HCT116 (cell line): ENCODE measurements at regions not wholly inside any gene's neighbourhood (a gene's known extent, or its start where the extent isn't known, plus 50 kb on each side); places are given as distances from the start of the nearest gene placed in this dataset.

Source experiments
- ATAC-seq: fragments of 200-7000 bp; cut with Tn5 transposase; 2 replicates; pipeline ENCODE4 v1.9.1; 2020; ENCODE audit warnings: mild to moderate bottlenecking, moderate library complexity
- BruUV-seq: library from RNA; stranded (reverse); fragments of 400-500 nt; replicated peaks from 2 replicates; lab custom pipeline; 2021; lab: Mats Ljungman, UMichigan
- CTCF ChIA-PET: fragments of 300-600 bp; sonication (Branson Sonifier 250); formaldehyde crosslinking; loops from one replicate; lab custom pipeline; 2021; ENCODE audit warnings: antibody characterized with exemption; lab: Charles Lee
- POLR2A ChIA-PET: fragments of 300-600, 350-600 bp; sonication (Branson Sonifier 250); formaldehyde crosslinking; loops from one replicate; lab custom pipeline; 2021; ENCODE audit warnings: antibody characterized with exemption; lab: Charles Lee
- RAD21 ChIA-PET, 2 experiments: fragments of 300-600 bp; sonication (Branson Sonifier 250); formaldehyde crosslinking; loops; one replicate each; lab custom pipeline; 2023; ENCODE audit warnings: low total read pairs in 2 of 2; ENCODE audit not compliant: uncharacterized antibody in 2 of 2, unreplicated experiment in 2 of 2, low non-redundant PET in 1 of 2; lab: Charles Lee
- DNase-seq: peaks from one replicate; pipeline ENCODE4 v3.0.0-alpha.2; 2010; ENCODE audit warnings: low read depth, low spot score
- H2AFZ ChIP-seq: fragments of 200-600 bp; shearing (Covaris generic), sonication (generic); 2 replicates; pipeline ENCODE4 v1.6.1; 2017; ENCODE audit warnings: low read depth, mixed run types, mixed read lengths, antibody characterized with exemption, low read length; ENCODE audit not compliant: poor library complexity, severe bottlenecking
- H3K27ac ChIP-seq: 2 replicates; pipeline ENCODE4 v1.5.1; 2012; ENCODE audit warnings: low read depth, low read length
- H3K27me3 ChIP-seq: fragments of 200-600 bp; sonication (generic); 2 replicates; pipeline ENCODE4 v1.6.1; 2016; ENCODE audit warnings: mixed run types, low read length, mixed read lengths; ENCODE audit not compliant: insufficient read depth
- H3K36me3 ChIP-seq, 2 experiments: fragments of 200-500 bp in 1 of 2; fragments of 200-600 bp in 1 of 2; sonication (Bioruptor generic) in 1 of 2; sonication (generic) in 1 of 2; 2 replicates each; pipeline versions ENCODE4 v1.5.1 to v1.6.1; 2014 to 2016; ENCODE audit warnings: low read length in 2 of 2, inconsistent platforms in 1 of 2, mixed read lengths in 1 of 2, mixed run types in 1 of 2; ENCODE audit not compliant: insufficient read depth in 2 of 2, control insufficient read depth in 1 of 2
- H3K4me1 ChIP-seq, 2 experiments: fragments of 200-600 bp in 1 of 2; sonication (generic) in 1 of 2; 2 replicates each; pipeline versions ENCODE4 v1.5.1 to v1.6.1; 2012 to 2017; ENCODE audit warnings: low read length in 2 of 2, inconsistent platforms in 1 of 2, mild to moderate bottlenecking in 1 of 2, mixed read lengths in 1 of 2, mixed run types in 1 of 2, moderate library complexity in 1 of 2; ENCODE audit not compliant: insufficient read depth in 2 of 2, control insufficient read depth in 1 of 2
- H3K4me2 ChIP-seq: fragments of 200-600 bp; sonication (generic); 2 replicates; pipeline ENCODE4 v1.6.1; 2017; ENCODE audit warnings: mixed run types, low read length, mixed read lengths
- H3K4me3 ChIP-seq, 2 experiments: fragments of 200-600 bp in 1 of 2; sonication (generic) in 1 of 2; replicated peaks in 1 of 2; 2 replicates each; pipeline ENCODE4 v1.5.1; 2011 to 2016; ENCODE audit warnings: low read length in 2 of 2, control low read depth in 1 of 2, low read depth in 1 of 2, mild to moderate bottlenecking in 1 of 2, mixed read lengths in 1 of 2, mixed run types in 1 of 2
- H3K79me2 ChIP-seq: fragments of 200-600 bp; sonication (generic); 2 replicates; pipeline ENCODE4 v1.6.1; 2017; ENCODE audit warnings: mild to moderate bottlenecking, mixed run types, low read length, moderate library complexity, mixed read lengths; ENCODE audit not compliant: insufficient read depth
- H3K9ac ChIP-seq: fragments of 200-600 bp; sonication (generic); 2 replicates; pipeline ENCODE4 v1.6.1; 2016; ENCODE audit warnings: low read length, mixed read lengths
- H3K9me2 ChIP-seq: fragments of 200-600 bp; sonication (generic), shearing (Covaris generic); 2 replicates; pipeline ENCODE4 v1.6.1; 2017; ENCODE audit warnings: mixed run types, mild to moderate bottlenecking, moderate library complexity; ENCODE audit not compliant: insufficient read depth
- H3K9me3 ChIP-seq, 2 experiments: fragments of 200-500 bp in 1 of 2; fragments of 200-600 bp in 1 of 2; sonication (Bioruptor generic) in 1 of 2; sonication (generic) in 1 of 2; 2 replicates each; pipeline ENCODE4 v1.6.1; 2014 to 2017; ENCODE audit warnings: low read length in 2 of 2, mixed read lengths in 2 of 2, inconsistent platforms in 1 of 2, low read depth in 1 of 2, mild to moderate bottlenecking in 1 of 2, mixed run types in 1 of 2, moderate library complexity in 1 of 2; ENCODE audit not compliant: control insufficient read depth in 1 of 2, insufficient read depth in 1 of 2
- H4K20me1 ChIP-seq: fragments of 200-600 bp; sonication (generic), shearing (Covaris generic); 2 replicates; pipeline ENCODE4 v1.6.1; 2017; ENCODE audit warnings: mixed run types, mild to moderate bottlenecking, moderate library complexity; ENCODE audit not compliant: insufficient read depth
- ELF1 ChIP-seq: IDR thresholded peaks from 2 replicates; pipeline ENCODE4 v1.6.1; 2012; ENCODE audit warnings: low read depth, borderline replicate concordance
- EZH2 ChIP-seq: fragments of 200-600 bp; sonication (generic); IDR thresholded peaks from 2 replicates; pipeline ENCODE4 v1.6.1; 2017; ENCODE audit warnings: antibody characterized with exemption, mixed run types
- FOSL1 ChIP-seq: IDR thresholded peaks from 2 replicates; pipeline ENCODE4 v1.6.1; 2012; ENCODE audit warnings: low read depth
- POLR2A ChIP-seq: IDR thresholded peaks from 2 replicates; pipeline ENCODE4 v1.7.0; 2011; ENCODE audit warnings: borderline replicate concordance; ENCODE audit not compliant: insufficient read depth, insufficient read length; ENCODE audit errors: extremely low read depth
- POLR2AphosphoS5 ChIP-seq: IDR thresholded peaks from 2 replicates; pipeline ENCODE4 v1.6.1; 2011; ENCODE audit warnings: mild to moderate bottlenecking, low read depth, low read length, moderate library complexity
- RAD21 ChIP-seq: IDR thresholded peaks from 2 replicates; pipeline ENCODE4 v1.6.1; 2012; ENCODE audit warnings: low read depth, mild to moderate bottlenecking
- SP1 ChIP-seq: IDR thresholded peaks from 2 replicates; pipeline ENCODE4 v1.6.1; 2012; ENCODE audit warnings: low read depth
- TCF7L2 ChIP-seq: IDR thresholded peaks from 2 replicates; pipeline ENCODE4 v1.7.0; 2011; ENCODE audit warnings: borderline replicate concordance, inconsistent platforms; ENCODE audit not compliant: insufficient read depth, insufficient read length; ENCODE audit errors: extremely low read depth
- YY1 ChIP-seq: IDR thresholded peaks from 2 replicates; pipeline ENCODE4 v1.6.1; 2011; ENCODE audit warnings: low read length, low read depth, moderate library complexity, mild to moderate bottlenecking; ENCODE audit not compliant: insufficient replicate concordance; ENCODE audit errors: extremely low read depth
- ZFX ChIP-seq: fragments of 450-650 bp; IDR thresholded peaks from 2 replicates; pipeline ENCODE4 v1.6.1; 2017
- intact Hi-C: fragments of 100-400 bp; cut with micrococcal nuclease; formaldehyde crosslinking; loops from 2 replicates; pipeline ENCODE4 v1.10.0; 2022
- TF ChIP-seq, protein P1 (sequence below): IDR thresholded peaks from 2 replicates; pipeline ENCODE4 v1.6.1; 2012

DNA sequence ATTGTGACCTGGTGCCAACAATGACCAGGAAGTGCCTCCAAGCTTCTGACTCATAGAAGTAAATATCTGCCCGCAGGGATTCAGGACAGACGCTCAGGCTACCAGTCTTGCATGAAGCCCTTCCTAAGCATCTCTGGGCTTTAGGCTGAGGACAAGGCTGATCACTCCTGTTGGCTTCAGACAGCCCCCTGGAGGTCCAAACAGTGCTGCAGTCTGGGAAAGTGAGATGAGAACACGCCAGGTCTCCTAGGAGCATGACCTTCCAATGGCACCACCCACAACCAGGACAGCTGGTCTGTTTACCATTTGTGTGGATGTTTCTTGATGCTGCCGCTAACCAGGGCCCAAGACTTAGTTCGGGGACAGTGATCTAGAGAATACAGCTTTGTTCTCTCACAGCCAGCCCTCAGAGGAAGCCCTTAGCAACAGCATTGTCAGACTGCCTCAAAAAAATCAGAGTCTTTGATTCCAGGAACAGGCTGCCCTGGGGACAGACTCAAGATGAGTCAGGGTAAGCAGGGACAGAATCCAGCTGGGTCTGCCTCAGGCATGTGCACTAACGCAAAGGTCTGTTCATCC, 111.2 kb downstream of the ZNF280B start:
- BruUV-seq, result no TSS peak
- peak overlapping the region; percentile 64 for H3K4me2 ChIP-seq
- peaks cover 13 to 17% of the 10 kb centered on the region in 2 experiments; a peak in 3 of 4 replicates for H3K4me1 ChIP-seq
- H3K27ac ChIP-seq, result no peak overlapping the region; the same call in 1 of the 2 replicates
- no peaks in the 10 kb centered on the region for H4K20me1 ChIP-seq
- peak; percentile 24 for DNase-seq
- TF ChIP-seq EZH2, result no peak
- TF ChIP-seq, protein P1, sequence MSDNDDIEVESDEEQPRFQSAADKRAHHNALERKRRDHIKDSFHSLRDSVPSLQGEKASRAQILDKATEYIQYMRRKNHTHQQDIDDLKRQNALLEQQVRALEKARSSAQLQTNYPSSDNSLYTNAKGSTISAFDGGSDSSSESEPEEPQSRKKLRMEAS, result no peak
- TF ChIP-seq ELF1, result peak; percentile 39
- TF ChIP-seq FOSL1, result peak; percentile 49; the same call in 1 of the 2 replicates
- no peak for TF ChIP-seq YY1
- H2AFZ ChIP-seq, result peak overlapping the region; percentile 75
- ATAC-seq, result peak; percentile 80
- no peak overlapping the region for H3K9ac ChIP-seq
- ChIA-PET POLR2A (no interaction called here), RAD21 (no interaction called here), CTCF (interaction anchor here (0.7 to 1.5 kb wide), 6 partner anchors 11 to 188 kb away, joined by 3 to 6 read pairs (median 3); no protein-coding TSS in a partner anchor)
- H3K4me3 ChIP-seq, result peak overlapping the region in 1 of 2 experiments; percentile 11; a peak in 2 of 4 replicates
- no peaks in the 10 kb centered on the region for H3K79me2 ChIP-seq
- no peaks in the 10 kb centered on the region for H3K9me3 ChIP-seq
- no peaks in the 10 kb centered on the region for H3K9me2 ChIP-seq
- no peaks in the 10 kb centered on the region for H3K36me3 ChIP-seq
- intact Hi-C loops, result loop anchor here (1.0 kb wide), 1 partner anchor 48 kb away; no protein-coding TSS in a partner anchor
- no peaks in the 10 kb centered on the region; the same call in 1 of the 2 replicates for H3K27me3 ChIP-seq

DNA sequence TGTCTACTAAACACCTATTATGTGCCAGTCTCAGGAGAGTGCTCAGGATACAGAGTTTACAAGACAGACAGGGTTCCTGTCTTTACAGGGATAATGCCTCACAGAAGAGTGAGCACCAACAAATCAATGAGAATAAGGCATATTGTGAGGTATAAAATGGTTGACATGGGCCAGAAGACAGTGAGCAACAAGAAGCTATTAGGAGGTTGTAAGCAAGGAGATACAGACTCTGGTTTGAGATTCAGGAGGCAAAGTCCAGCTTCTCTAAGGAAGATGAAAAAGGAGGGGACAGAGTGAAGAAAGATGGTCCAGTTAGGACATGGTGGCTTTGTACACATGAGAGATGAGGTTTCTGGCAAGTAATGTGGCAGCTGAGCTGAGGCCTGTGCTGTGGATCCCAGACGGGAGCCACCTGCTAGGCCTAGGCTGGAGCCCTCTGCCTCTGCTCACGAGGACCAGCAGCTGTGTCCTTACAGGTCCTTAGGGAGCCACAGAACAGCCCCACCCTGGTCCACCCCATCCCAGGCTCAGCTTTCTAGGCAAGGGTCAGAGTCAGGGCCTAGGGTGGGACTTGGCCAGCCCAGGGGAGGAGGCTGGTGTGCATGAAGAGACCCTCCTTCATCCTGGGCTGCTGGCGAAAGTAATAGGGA, 110.5 kb downstream of the ZNF280B start:
- ATAC-seq, result no peak
- TF ChIP-seq RAD21 (no peak), POLR2AphosphoS5 (no peak), SP1 (no peak), POLR2A (no peak), TCF7L2 (no peak), ZFX (no peak)
- TF ChIP-seq, protein P1, result no peak
- TF ChIP-seq, all 23 proteins: peak for 0
- H3K9me3 ChIP-seq, result no peaks in the 10 kb centered on the region
- H3K9me2 ChIP-seq, result no peaks in the 10 kb centered on the region
- peak overlapping the region; percentile 75 for H2AFZ ChIP-seq
- DNase-seq, result no peak
- H3K9ac ChIP-seq, result no peak overlapping the region
- ChIA-PET POLR2A (no interaction called here), CTCF (interaction anchor here (0.7 to 1.4 kb wide), 5 partner anchors 11 to 188 kb away, joined by 3 to 6 read pairs (median 3); no protein-coding TSS in a partner anchor), RAD21 (no interaction called here)
- H3K79me2 ChIP-seq, result no peaks in the 10 kb centered on the region
- H3K27ac ChIP-seq, result no peak overlapping the region
- H3K4me3 ChIP-seq, result no peak overlapping the region
- peak overlapping the region; percentile 64 for H3K4me2 ChIP-seq
- H3K27me3 ChIP-seq, result no peaks in the 10 kb centered on the region; the same call in 1 of the 2 replicates
- BruUV-seq, result no TSS peak
- intact Hi-C loops, result loop anchor here (1.0 kb wide), 1 partner anchor 49 kb away; no protein-coding TSS in a partner anchor
- no peaks in the 10 kb centered on the region for H3K36me3 ChIP-seq
- peaks cover 13 to 17% of the 10 kb centered on the region in 2 experiments; a peak in 3 of 4 replicates for H3K4me1 ChIP-seq
- no peaks in the 10 kb centered on the region for H4K20me1 ChIP-seq
